Fibroblast of skin of back (primary cell): ENCODE measurements at regions not wholly inside any gene's neighbourhood (a gene's known extent, or its start where the extent isn't known, plus 50 kb on each side); places are given as distances from the start of the nearest gene placed in this dataset.
"Not testable (repeated sequence)": the region's sequence is repeated elsewhere in the genome, so short reads cannot be mapped to it uniquely, and the experiment has no call there.

Experiments used
- DNase-seq: peaks from one replicate; pipeline ENCODE4 v3.0.0-alpha.2; 2013

GRCh38 chr19:20287070-20287469, 120.1 kb downstream of the ZNF486 start:
- DNase-seq: no peak

DNA sequence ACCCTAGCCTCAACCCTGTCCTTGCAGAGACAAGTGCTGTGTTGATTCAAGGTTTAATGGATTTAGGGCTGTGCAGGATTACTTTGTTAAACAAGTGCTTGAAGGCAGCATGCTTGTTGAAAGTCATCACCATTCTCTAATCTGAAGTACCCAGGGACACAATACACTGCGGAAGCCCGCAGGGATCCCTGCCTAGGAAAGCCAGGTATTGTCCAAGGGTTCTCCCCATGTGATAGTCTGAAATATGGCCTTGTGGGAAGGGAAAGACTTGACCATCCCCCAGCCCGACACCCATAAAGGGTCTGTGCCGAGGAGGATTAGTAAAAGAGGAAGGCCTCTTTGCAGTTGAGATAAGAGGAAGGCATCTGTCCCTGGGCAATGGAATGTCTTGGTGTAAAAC, 118.9 kb downstream of the ZNF486 start:
- DNase-seq: not testable (repeated sequence)

- DNase-seq: no peak
Observed at GRCh38 chr19:20279516-20279915, 112.5 kb downstream of the ZNF486 start.

DNA sequence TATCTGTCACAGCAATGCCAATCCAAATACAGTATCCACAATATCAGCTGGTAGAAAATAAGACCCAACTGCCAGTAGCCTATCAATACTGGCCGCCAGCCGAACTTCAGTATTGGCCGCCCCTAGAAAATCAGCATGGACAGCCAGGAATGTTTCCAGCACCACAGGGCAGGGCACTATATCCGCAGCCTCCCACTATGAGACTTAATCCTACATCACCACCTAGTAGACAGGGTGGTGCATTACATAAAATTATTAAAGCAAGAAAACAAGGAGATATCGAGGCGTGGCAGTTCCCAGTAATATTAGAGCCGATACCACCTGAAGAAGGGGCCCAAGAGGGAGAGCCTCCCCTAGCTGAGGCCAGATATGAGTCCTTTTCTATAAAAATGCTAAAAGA, 111.3 kb downstream of the ZNF486 start:
- DNase-seq: no peak

GRCh38 chr19:20276732-20277082, 109.7 kb downstream of the ZNF486 start:
- not testable (repeated sequence) for DNase-seq

DNA sequence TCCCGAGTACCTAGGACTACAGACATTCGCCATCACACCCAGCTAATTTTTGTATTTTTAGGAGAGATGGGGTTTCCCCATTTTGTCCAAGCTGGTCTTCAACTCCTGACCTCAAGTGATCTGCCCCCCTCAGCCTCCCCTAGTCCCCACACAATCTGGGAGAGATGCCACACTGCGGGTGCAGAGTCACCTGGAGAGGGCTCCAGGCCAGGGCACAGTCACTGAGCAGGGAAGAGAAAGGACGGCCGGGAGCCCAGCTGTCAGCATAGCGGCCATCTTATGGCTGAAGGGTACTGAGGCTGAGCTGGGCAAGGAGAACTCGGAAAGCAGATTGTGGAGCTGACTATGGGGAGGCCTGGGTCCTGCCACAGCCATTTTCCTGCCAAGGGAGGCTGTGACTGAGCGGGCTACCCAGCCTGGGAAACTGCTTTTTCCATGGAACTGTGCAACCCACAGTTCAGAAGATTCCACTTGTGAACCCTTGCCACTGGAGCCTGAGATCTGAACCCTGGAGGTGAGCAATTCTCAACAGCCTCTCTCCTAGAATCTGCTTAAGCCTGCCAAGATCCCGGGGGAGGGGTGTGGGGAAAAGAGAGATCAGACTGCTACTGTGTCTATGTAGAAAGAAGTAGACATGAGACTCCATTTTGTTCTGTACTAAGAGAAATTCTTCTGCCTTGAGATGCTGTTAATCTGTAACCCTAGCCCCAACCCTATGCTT, 109.2 kb downstream of the ZNF486 start:
- no peak for DNase-seq

DNA sequence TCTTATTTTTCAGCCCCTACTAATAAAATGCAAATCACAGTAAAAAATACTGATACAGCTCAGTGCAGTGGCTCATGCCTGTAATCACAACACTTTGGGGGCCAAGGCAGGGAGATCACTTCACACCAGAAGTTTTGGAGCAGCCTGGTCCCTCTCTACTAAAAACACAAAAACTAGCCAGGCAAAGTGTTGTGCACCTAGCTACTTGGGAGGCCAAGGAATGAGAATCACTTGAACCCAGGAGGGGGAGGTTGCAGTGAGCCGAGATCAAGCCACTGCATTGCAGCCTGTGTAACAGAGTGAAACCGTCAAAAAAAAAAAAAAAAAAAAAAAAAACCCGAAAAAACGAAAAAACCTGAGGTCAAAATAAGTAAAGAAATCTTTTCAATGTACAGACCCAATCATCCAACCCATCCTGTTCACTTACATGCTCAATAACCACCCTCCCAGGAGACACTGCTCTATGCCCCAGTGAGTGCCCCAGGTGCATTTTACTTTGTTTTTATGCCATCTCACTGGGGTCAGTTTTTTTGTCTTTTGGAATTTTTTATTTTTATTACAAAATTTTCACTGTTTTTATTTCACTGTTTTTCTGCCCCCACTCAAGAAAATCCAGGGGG, 107.0 kb downstream of the ZNF486 start:
- DNase-seq: no peak

DNA sequence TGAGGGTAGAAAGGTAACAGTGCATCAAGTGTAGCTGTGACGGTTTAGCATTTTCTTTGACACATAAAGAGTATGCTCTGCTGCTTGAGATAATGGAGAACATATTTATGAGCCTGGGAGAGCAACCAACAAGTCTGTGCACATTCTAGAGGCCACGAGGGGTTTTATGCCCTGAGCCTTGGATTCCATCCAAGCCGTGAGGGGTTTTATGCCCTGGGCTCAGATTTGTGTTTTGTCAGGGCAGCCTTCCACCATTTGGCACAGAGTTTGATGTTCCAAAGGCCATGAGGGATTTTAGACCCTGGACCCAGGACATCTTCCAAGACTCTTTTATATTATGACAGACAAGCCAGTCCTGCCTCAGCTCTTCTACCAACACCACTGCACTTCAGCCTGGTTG, 106.4 kb downstream of the ZNF486 start:
- DNase-seq: no peak

DNA sequence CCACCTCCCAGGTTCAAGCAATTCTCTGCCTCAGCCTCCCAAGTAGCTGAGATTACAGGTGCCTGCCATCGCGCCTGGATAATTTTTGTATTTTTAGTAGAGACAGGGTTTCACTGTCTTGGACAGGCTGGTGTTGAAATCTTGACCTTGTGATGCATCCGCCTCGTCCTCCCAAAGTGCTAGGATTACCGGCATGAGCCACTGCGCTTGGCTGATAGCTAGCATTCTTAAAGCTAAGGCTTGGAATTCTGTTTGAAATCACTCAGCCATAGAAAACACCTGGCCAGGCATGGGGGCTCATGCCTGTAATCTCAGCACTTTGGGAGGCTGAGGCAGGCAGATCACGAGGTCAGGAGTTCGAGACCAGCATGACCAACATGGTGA, 105.6 kb downstream of the ZNF486 start:
- not testable (repeated sequence) for DNase-seq

GRCh38 chr19:20271927-20272626, 105.1 kb downstream of the ZNF486 start:
- DNase-seq: not testable (repeated sequence)

GRCh38 chr19:20271215-20271926, 104.4 kb downstream of the ZNF486 start:
- DNase-seq: no peak

DNA sequence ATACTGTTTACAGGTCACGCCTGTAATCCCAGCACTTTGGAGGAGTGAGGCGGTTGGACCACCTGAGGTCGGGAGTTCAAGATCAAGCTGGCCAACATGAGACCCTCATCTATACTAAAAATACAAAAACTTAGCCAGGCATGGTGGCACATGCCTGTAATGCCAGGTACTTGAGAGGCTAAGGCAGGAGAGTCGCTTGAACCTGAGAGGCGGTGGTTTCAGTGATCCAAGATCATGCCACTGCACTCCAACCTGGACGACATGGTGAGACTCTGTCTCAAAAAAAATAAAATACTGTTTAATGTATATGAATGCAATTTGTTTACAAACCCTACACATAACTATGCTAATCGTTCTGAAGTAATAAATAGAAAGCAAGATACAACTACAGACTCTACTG, 102.4 kb downstream of the ZNF486 start:
- DNase-seq: no peak

DNA sequence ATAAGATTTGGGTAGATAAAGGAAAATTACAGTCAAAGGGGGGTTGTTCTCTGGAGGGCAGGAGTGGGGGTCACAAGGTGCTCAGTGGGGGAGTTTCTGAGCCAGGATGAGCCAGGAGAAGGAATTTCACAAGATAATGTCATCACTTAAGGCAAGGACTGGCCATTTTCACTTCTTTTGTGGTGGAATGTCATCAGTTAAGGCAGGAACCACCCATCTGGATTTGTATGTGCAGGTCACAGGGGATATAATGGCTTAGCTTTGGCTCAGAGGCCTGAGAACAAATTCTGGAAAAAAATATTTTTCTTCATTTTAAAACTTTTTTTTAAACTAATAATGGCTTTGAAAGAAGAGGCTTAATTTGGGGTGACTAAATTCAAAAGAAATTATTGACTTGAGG, 94.5 kb downstream of the ZNF486 start:
- not testable (repeated sequence) for DNase-seq

GRCh38 chr19:20260738-20261137, 93.7 kb downstream of the ZNF486 start:
- not testable (repeated sequence) for DNase-seq

DNA sequence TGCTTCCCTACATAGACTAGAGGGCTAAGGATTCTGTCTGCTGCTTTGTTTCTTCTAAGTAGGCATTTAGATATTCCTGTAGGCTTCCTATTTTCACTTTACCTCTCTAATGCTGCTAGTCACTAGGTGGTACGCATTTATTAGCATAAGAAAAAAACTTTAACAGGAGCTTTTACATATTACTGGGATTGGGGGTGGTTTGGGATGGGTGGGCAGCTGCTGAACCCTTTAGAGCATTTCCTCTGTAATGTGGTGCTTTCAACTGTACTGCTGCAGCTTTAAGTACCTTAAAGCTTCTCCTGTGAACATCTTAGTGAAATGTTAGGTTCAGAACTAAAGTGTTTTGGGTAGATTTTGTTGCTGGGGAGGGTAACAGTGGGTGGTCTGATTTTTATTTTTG, 92.6 kb downstream of the ZNF486 start:
- DNase-seq: no peak

DNA sequence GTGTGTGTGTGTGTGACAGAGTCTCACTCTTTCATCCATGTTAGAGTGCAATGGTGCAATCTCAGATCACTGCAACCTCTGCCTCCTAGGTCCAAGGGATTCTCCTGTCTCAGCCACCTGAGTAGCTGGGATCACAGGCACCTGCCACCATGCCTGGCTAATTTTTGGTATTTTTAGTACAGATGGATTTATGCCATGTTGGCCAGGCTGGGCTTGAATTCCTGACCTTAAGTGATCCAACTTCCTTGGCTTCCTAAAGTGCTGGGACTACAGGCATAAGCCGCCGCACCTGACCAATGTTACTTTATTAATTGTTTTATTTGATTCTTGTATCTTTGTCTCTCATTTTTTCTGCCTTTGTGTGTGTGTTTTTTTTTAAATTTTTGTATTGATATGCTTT, 89.6 kb downstream of the ZNF486 start:
- DNase-seq: no peak

- no peak for DNase-seq
Observed at GRCh38 chr19:20254121-20254520, 87.1 kb downstream of the ZNF486 start.

GRCh38 chr19:20252613-20253012, 85.6 kb downstream of the ZNF486 start:
- no peak for DNase-seq

GRCh38 chr19:20250627-20251026, 83.6 kb downstream of the ZNF486 start:
- DNase-seq: no peak

DNA sequence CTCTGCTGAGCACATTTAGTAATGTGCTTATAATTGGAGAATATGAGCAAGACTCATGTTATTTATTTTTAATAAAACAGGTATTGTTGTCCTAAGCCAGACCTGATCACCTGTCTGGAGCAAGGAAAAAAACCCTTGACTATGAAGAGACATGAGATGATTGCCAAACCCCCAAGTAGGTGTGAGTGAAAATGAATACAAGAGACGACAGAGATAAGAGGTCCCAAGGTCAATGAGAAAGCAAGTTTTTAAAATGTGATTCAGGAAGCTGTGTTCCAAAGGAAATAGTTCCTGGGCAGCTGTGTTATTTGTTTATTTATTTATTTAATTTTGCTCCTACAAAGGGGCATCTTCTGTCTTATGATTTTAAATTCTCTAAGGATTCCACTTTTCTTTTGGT, 83.1 kb downstream of the ZNF486 start:
- DNase-seq: no peak
